GM18907 (cell line): ENCODE measurements at regions not wholly inside any gene's neighbourhood (a gene's known extent, or its start where the extent isn't known, plus 50 kb on each side); places are given as distances from the start of the nearest gene placed in this dataset.
"Not testable (repeated sequence)": the region's sequence is repeated elsewhere in the genome, so short reads cannot be mapped to it uniquely, and the experiment has no call there.

Source experiments
- ATAC-seq: cut with Tn5 transposase; IDR thresholded peaks from one replicate; pipeline ENCODE4 v1.9.1; 2021; ENCODE audit warnings: mild to moderate bottlenecking, moderate library complexity; ENCODE audit not compliant: unreplicated experiment

DNA sequence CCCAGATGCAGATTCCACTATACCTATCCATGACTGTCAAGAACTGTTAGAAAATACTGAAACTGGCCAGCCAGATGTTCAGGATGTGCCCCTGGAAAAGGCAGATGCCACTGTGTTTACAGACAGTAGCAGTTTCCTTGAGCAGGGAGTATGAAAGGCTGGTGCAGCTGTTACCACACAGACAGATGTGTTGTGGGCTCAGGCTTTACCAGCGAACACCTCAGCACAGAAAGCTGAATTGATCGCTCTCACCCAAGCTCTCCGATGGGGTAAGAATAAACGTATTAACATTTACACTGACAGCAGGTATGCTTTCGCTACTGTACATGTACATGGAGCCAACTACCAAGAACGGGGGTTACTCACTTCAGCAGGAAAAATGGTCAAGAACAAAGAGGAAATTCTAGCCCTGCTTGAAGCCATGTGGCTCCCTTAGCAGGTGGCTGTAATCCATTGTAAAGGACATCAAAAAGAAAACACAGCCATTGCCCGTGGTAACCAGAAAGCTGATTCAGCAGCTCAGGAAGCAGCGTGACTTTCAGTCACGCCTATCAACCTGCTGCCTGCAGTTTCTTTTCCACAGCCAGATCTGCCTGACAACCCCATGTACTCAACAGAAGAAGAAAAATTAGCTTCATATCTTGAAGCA, 459.7 kb upstream of the HTR1E start:
- ATAC-seq = no peak

DNA sequence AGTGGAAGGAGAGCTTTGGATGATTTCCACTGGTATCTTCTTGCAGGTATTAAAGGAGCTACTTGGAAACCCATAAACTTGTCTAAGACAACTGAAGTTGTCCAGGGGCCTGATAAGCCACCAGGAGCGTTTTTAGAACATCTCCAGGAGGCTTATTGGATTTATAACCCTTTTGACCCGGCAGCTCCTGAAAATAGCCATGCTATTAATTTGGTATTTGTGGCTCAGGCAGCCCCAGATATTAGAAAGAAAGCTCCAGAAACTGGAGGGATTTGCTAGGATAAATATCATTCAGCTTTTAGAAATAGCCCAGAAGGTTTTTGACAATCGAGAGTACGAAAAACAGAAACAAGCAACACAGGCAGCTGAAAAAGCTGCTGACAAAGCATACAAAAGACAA, 461.0 kb upstream of the HTR1E start:
- ATAC-seq = no peak

DNA sequence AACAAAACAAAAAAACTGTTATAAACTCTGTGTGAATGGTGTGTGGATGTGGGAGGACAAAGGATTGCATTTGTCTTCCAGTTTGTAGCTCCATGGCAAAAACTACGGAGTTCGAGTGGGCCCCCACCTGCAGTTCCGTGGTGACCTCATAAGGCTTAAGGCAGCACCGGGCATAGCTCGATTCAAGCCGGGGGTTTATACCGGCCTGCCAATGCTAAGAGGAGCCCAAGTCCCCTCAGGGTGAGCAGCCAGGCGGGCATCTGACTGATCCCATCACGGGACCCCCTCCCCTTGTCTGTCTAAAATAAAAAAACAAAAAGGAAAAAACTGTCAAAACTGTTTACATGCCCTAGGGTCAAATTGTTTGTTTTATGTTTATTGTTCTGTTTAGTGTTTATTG, 463.2 kb upstream of the HTR1E start:
- no peak for ATAC-seq

GRCh38 chr6:86471791-86472190, 465.5 kb upstream of the HTR1E start:
- ATAC-seq = no peak

DNA sequence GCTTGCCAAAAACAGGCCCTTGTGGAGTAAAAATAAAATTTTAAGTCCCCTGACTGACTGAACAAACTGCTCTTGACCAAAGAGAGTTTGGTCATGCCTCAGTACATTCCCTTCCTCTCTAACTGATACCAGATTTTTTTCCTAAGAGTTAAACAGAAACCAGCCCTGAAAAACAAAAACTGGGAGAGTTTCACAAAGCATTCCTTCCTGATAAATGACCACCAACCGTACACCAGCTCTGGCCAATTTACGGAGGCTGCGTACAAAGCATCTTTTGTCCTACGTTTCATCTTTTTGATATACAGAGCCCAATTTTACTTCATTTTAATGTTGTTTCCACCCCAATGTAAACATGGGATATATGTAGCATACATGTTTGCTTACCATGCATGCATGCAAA, 477.4 kb upstream of the HTR1E start:
- ATAC-seq = no peak

GRCh38 chr6:86456821-86457220, 480.5 kb upstream of the HTR1E start:
- ATAC-seq = no peak

DNA sequence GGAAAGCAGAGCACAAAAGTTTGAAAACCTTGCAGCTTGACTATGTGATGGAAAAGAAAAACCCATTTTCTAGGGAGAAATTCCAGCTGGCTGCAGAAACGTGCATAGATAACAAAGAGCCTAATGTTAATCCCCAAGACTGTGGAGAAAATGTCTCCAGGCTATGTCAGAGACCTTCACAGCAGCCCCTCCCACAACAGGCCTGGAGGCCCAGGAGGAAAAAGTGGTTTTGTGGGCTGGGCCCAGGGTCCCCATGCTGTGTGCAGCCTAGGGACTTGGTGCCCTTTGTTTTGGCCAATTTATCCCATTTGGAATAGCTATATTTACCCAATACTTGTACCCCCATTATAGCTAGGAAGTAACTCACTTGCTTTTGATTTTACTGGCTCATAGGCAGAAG, 484.1 kb upstream of the HTR1E start:
- ATAC-seq = no peak

GRCh38 chr6:86448398-86448797, 488.9 kb upstream of the HTR1E start:
- ATAC-seq = no peak

DNA sequence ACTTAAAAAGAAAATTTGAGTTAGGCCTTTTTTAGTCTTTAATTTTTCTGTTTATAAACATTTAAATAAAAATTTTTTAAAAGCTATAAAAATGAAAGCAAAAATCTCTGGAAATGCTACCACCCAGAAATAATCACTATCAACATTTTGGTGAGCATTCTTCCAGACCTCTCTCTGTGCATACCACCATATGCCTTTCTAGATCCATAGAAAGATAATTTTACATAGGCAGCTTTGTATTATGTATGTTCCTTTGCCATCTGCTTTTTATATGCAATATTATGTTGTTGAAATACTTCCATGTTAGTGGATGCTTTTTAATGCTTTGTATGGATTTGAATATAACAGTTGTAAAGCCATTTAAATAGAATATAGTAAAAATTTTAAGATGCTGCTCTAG, 496.7 kb upstream of the HTR1E start:
- no peak for ATAC-seq

DNA sequence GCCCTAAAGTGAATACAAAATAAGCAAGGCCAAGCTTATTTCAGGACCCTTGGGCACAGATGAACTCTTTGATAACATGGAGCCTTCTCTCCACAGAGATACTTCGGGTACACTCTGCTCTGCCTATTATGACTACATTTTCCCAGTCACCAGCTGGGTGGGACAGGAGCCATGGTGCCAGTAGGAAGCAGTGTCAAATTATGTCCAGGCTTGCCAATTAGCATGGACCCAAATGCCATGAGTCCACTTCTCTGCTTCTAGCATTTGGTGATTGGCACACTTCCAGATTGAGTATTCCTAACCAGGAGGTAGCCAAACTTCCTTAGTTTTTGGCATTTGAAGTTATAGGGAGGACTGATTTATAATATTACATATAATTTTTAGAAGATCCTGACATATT, 513.8 kb upstream of the HTR1E start:
- ATAC-seq = no peak

DNA sequence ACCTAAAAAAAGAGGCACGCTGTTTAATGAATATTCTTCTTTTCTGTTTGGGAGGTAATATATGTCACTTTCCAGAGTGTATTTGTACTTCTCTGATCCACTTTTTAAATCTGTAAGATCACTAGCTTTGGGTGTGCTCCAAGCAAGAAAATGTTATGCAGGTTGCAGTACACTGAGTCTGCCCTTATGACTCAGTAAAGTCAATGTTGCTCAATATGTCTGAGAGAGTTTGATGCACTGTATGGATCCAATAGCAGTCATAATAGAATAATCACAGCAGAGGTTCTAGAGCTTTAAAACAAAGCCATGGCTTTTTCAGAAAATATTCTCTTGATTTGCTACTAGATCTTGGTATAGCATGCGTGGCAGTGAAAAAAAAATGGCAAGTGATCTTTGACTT, 525.3 kb upstream of the HTR1E start:
- no peak for ATAC-seq

- no peak for ATAC-seq
Observed at GRCh38 chr6:86407128-86407527, 530.2 kb upstream of the HTR1E start.

GRCh38 chr6:86392850-86393249, 544.5 kb upstream of the HTR1E start:
- ATAC-seq = not testable (repeated sequence)

DNA sequence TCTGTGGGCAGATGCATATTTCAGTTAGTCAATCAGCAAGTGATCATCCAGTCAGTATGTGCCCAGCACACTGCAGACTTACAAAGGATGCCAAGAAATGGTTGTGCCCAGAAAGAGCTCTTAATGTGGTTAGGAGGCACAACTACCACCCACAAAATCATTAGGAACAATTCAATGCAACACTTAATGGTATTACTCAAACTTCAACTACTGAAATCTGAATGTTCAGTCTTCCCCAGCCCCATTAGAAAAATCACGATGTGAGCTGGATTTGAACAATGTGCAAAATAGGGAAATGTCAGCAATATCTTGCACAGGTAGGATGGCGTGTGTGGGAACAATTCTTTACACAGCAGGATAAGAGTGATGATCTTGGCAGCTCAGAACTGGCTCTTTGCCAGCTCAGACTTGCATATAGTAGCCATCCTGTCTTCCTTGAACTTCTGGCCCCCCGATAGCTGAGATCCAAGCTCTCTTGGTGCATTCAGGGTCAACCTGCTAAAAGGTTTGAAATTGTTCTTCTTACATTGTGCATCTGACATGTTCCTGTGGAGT, 556.7 kb upstream of the HTR1E start:
- ATAC-seq = no peak

DNA sequence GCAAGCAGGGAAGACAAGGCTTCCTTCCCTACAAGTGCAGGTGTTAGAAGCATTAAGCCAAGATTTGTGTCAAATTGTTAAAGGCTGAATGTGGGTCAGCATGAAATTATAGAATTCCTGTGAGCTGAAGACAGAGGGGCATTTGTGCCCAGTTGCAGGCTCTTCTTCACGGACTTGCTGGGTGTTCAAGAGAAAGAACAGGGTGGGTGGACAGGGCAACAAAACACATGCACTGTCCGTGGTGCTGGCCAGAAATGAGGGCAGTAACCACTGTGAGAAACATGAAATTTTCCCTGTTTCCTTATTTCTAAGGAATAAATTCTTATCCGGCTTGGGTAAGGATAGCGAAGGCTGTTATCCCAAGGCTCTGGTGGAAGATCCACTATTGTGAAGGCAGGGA, 579.5 kb upstream of the HTR1E start:
- no peak for ATAC-seq

GRCh38 chr6:86355271-86355670, 582.1 kb upstream of the HTR1E start:
- ATAC-seq = no peak

DNA sequence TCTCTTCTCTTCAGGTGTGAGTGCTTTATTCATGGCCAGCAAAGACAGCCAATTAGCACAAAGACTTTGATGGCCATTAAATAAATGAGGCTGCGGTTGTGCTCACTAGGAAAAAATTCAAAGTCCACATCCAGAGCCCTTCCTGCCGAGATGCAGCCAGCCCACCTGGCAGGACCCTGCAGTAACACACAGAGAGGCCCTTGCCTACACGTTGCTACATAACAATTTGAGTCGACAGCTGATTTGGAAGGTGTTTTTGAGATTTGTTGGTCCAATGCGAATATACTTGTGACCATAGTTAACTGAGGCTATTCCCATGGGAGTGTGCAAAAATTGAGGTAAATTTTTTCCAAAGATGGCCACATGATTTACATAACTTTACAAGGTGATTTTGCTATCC, 605.4 kb upstream of the HTR1E start:
- ATAC-seq = no peak

DNA sequence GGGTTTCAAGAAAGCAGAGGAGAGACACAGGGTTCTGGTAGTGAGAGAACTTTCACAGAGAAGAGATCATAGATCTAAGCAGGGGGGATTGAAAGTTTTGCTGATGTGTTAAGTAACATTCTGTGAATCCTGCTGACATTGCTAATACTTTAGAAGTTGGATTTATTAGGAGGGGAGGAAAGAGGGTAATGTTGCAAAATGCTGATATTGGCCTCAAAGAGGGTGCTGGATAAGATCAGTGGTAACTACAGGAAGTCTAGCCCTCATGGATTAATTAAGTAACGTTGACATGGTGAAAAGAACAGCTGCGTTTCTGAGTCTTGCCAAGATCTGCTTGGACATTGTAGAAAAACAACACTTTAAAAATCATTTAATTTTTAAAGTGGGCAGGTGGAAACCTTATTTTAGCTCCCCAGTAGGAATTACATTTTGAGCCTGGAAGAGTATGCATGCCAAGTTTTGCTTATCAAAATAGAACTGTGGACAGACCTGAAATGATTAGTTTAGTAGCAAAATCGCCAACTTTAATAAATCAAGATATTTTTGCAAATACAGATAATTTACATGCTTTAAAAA, 606.0 kb upstream of the HTR1E start:
- no peak for ATAC-seq

GRCh38 chr6:86306210-86306609, 631.1 kb upstream of the HTR1E start:
- ATAC-seq = no peak

DNA sequence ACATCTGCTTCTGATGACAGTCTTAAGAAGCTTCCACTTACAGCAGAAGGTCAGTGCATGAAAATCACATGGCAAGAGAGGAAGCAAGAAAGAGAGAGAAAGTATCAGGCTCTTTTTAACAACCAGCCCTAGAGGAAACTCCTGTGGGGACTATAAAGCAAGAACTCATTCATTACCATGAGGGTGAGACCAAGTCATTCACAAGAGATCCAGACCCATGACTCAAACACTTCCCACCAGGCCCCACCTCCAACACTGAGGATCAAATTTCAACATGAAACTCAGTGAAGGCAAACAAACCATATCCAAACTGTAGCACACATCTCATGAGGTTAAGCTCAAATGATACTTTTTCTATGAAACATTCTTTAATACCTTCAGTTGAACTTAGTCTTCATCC, 643.2 kb upstream of the SYNCRIP start:
- ATAC-seq = no peak

DNA sequence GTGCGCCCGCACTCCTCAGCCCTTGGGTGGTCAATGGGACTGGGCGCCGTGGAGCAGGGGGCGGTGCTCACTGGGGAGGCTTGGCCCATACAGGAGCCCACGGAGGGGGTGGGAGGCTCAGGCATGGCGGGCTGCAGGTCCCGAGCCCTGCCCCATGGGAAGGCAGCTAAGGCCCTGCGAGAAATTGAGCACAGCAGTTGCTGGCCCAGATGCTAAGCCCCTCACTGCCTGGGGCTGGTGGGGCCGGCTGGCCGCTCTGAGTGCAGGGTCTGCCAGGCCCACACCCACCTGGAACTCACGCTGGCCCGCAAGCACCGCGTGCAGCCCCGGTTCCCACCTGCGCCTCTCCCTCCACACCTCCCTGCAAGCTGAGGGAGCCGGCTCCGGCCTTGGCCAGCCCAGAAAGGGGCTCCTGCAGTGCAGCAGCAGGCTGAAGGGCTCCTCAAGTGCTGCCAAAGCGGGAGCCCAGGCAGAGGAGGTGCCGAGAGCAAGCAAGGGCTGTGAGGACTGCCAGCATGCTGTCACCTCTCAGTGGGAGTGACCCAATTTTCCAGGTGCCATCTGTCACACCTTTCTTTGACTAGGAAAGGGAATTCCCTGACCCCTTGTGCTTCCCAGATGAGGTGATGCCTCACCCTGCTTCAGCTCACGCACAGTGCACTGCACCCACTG, 642.3 kb upstream of the SYNCRIP start:
- ATAC-seq = not testable (repeated sequence)

- ATAC-seq = not testable (repeated sequence)
Observed at GRCh38 chr6:86283596-86283995, 640.9 kb upstream of the SYNCRIP start.
